Right lobe of liver (tissue), 4 donors: ENCODE measurements at regions not wholly inside any gene's neighbourhood (a gene's known extent, or its start where the extent isn't known, plus 50 kb on each side); places are given as distances from the start of the nearest gene placed in this dataset.

Source experiments
- POLR2A ChIP-seq: fragments of 450-650 bp; IDR thresholded peaks from one replicate; pipeline ENCODE4 v1.6.1; 2017; ENCODE audit warnings: antibody characterized with exemption, mild to moderate bottlenecking
- TF ChIP-seq, protein P1 (sequence below), 4 donors: fragments of 200-600 bp in 3 of 4; fragments of 450-650 bp in 1 of 4; IDR thresholded peaks; one replicate each; pipeline versions ENCODE4 v1.5.1 to v1.8.0; 2016 to 2022; ENCODE audit warnings: antibody characterized with exemption in 4 of 4, mild to moderate bottlenecking in 2 of 4
- donor health status: DM: no; HTN: no; CAD: no.
- donor health status: DM: no; HTN: no; CAD: no.
- donor health status: DM: no; HTN: yes; CAD: no.

DNA sequence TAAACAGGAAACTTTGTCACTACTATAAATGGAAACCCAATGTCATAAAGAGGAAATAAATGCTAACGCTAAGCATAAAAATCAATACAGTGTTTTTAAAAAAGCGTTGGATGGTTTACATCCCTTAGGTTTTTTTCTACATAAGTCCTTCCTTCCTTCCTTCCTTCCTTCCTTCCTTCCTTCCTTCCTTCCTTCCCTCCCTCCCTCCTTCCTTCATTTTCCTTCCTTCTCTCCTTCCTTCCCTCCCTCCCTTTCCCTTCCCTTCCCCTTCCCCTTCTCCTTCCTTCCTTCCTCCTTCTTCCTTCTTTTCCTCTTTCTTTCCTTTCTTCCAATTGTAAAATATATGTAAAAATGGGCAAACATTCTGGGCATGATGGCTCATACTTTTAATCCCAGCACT is 108.3 kb downstream of the HAPSTR1 start:
- no peak for TF ChIP-seq POLR2A
- TF ChIP-seq, protein P1, sequence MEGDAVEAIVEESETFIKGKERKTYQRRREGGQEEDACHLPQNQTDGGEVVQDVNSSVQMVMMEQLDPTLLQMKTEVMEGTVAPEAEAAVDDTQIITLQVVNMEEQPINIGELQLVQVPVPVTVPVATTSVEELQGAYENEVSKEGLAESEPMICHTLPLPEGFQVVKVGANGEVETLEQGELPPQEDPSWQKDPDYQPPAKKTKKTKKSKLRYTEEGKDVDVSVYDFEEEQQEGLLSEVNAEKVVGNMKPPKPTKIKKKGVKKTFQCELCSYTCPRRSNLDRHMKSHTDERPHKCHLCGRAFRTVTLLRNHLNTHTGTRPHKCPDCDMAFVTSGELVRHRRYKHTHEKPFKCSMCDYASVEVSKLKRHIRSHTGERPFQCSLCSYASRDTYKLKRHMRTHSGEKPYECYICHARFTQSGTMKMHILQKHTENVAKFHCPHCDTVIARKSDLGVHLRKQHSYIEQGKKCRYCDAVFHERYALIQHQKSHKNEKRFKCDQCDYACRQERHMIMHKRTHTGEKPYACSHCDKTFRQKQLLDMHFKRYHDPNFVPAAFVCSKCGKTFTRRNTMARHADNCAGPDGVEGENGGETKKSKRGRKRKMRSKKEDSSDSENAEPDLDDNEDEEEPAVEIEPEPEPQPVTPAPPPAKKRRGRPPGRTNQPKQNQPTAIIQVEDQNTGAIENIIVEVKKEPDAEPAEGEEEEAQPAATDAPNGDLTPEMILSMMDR (IDR thresholded peaks at IDR 0.05) = no peak
